HG03045 (cell line): ENCODE measurements at regions not wholly inside any gene's neighbourhood (a gene's known extent, or its start where the extent isn't known, plus 50 kb on each side); places are given as distances from the start of the nearest gene placed in this dataset.

Source experiments
- ATAC-seq: cut with Tn5 transposase; IDR thresholded peaks from one replicate; pipeline ENCODE4 v1.9.1; 2021; ENCODE audit warnings: mild to moderate bottlenecking, moderate library complexity; ENCODE audit not compliant: unreplicated experiment

DNA sequence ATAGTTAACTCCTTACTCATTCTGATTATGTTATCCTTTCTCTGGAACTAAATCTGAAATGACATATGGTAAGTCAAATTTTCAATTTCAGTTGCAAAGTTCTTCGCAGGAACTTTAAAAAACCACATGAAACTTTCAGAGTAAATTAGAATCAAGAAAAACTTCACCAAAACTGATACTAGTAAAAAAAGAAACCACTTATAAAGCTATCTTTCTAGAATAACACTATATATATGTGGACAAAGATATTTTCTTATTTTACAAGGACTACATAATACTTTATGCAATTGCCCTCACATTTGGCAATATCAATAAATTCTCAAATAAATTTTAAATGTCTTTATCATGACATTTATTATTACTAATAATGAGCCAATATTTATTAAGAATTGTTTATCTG lies 1847.1 kb upstream of the NUDT12 start:
- ATAC-seq = no peak

DNA sequence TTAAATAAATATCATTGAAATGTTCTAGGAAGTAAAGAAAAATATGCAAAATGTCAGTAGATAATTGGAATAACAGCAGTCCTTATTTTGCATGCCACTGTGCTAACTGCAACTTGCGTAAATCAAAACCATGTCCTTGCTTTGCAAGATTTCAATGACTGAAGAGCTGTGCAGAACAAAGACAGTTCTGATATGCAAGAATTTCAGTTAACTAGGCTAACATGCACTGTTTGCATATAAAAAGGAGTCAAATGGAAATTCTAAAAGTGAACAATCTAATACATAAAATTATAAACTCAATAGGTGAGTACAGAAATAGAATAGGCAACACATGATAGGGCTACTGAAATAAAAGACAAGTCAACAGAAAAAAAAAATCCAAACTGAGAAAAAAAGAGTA lies 1844.6 kb upstream of the NUDT12 start:
- ATAC-seq = no peak

DNA sequence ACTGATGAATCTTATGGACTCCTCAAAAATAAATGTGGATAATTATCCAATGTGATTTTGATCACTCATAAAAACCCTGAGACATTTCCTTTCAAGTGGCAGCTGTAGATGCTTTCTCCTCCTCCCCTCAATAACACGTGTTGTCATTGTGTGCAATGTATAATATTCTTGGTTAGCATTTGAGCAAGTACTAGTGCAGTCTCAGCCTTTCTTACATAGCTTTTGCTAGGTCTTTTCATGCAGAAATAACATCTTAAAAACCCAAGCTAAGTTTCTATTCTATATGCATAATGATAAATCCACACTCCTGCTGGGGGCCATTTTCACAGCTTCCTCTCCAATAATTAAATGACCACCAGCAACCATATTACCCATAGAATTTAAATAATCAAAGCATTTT lies 1835.2 kb upstream of the NUDT12 start:
- ATAC-seq = no peak

DNA sequence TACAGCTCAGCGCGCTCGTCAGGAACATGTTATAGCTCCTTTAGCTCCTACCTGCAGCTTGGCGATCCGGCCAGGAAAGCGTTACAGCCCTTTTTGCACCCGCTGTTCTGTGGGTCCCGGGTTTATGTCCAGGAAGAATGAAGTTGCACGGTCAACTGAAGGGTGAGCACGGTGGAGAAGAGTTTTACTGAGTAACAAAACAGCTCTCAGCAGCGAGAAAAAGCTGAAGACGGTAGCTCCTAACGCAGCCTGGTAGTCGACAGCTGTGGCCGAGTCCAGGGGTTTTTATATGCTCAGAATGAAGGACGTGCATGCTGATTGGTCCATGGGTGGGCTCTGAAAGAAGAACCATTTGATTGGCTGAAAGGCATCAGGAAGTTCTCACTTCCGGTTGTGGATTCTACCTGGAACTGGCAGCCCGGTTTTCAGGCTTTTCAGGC lies 1830.1 kb upstream of the NUDT12 start:
- no peak for ATAC-seq

DNA sequence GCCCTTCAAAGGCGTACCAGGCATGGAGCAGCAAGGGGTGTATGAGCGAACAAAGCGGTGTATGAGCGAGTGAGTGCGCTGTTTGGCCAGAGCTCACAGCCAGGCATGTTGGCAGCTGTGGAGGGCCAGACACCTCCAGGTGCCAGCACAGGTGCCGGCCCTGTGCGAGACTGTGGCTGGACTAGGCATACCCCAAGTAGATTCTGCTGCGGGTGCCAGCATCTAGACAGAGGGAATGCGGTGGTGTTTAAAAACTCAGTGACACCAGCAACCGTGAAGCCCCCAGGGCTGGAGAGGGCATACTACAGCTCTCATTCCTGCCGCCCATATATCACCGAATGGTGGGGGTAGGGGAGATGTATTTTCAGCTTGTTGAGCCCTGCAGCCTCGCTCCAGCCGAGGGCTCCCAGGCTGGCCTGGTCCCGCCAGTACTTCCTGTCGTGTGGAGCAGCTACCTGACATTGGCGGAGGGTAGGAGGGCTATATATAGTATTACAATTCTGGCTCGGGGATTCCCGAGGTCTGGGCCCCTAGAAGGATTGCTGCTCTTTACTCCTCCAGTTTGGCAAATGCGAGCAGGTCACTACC lies 1829.6 kb upstream of the NUDT12 start:
- no peak for ATAC-seq

DNA sequence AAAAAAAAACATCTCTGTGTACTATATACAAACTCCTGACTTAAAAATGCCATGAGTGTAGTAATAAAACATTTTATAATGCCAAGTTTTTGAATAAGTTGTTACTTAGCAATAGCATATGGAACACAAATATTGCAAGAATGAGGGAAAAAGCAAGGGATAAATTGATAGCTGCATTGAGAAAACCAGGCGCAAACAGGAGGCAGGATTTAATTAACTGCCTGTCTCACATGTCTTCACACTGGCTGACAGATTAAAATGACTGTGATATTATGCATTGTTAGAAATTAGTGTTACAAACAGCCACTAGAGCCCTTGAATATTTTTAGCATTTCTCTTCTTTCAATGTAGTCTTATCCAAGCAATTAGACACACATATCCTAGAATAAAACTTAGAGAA lies 1817.5 kb upstream of the NUDT12 start:
- ATAC-seq = no peak

DNA sequence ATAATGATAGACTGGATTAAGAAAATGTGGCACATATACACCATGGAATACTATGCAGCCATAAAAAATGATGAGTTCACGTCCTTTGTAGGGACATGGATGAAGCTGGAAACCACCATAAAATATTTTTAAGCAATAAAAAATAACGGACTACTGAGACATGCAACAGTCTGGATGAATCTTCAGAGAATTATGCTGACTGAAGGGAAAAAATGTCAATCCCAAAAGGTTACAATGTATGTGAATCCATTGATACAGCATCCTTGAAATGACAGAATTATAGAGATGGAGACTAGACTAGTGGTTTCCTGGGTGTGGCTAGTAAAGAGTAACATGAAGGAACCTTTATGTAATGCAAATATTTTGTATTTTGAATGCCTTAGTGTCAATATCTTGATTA lies 1808.6 kb upstream of the NUDT12 start:
- no peak for ATAC-seq

DNA sequence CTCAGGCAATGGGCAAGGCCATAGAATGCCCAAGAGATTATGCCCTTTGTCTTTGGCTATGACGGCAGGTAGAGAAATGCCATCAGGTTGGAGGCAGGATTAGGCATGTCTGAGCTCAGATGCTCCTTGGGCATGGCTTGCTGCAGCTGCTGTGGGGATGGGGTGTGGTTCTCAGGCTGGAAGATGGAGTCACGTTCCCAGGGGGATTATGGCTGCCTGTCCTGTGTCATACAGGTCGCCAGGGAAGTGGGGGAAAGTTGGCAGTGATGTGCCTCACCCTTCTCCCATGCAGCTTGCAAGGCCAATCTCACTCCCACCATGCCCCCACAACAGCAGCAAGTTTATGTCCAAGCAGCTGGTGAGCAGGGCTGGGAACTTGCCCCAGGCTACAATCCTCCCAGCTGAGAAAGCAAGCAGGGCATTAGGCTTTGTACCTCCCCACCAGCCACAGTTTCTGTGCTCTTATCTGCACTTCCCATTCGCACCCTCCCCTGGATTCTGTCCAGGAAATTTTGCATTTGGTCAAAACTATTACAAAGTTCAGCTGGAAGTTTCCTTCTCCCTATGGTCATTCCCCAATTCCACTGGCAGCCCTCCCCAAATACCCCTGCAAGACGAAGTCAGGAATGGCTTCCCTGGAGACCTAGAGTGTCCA lies 1788.0 kb upstream of the NUDT12 start:
- ATAC-seq = no peak

DNA sequence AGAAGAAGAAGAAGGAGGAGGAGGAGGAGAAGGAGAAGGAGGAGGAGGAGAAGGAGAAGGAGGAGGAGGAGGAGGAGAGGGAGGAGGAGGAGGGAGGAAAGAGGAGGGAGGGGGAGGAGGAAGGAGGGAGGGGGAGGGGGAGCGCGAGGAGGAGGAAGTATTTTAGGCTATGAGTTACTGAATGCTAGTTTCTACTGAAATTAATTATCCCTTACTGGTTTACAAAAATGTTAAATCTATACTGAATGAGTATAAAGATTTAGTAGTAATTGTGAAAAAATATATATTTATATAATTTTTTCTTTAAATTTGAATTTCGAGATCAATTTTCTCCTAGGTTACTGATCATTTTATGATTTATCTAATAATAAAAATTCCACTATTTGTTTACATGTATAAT lies 1769.0 kb upstream of the NUDT12 start:
- no peak for ATAC-seq

DNA sequence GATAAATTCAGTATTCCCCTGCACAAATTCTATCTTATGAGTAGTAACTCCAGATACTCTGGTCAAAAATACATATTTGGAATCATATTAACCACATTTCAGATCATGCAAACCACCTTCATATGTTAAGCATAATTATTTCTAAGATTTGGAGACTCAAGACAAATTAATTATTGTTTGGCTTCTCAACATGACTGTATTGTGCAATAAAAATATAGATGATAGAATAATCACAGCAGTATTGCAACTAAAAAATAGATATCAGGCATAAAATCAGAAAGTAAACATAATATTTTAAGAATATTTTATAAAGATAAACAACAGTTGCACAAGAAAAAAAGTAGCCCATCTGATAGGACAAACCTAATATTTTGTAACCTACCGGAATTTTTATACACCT lies 1767.6 kb upstream of the NUDT12 start:
- no peak for ATAC-seq

DNA sequence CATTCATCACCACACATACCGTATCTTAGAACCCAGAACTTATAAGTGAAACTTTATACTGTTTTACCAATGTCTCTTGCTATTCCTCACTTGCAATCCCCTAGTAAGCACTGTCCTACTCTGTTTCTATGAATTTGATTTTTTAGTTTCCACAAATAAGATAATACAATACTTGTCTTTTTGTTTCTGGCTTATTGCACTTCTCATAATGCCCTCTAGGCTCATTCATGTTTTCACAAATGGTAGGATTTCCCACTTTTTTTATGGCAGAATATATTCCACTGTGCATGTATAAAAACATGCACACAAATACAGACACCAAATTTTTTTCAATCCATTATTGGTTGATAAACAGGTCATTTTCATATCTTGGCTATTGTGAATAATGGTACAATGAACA lies 1742.3 kb upstream of the NUDT12 start:
- ATAC-seq = no peak

DNA sequence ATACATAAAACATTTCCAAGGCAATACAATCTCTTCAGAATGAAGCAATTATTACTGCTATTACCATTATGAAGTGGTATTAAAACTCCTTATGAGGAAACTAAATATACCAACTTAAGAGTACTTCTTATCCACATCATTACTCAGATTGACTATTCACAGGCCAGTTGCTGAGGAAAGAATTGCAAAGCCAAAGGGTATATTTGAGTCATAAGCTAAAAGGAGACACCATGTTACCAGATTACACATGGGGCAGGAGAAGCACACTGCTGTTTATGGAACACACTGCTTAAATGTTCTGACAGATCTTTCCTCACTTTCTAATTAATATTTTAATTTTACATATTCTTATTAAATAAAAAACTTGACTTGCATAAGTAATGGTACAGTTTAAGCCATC lies 1726.4 kb upstream of the NUDT12 start:
- no peak for ATAC-seq

DNA sequence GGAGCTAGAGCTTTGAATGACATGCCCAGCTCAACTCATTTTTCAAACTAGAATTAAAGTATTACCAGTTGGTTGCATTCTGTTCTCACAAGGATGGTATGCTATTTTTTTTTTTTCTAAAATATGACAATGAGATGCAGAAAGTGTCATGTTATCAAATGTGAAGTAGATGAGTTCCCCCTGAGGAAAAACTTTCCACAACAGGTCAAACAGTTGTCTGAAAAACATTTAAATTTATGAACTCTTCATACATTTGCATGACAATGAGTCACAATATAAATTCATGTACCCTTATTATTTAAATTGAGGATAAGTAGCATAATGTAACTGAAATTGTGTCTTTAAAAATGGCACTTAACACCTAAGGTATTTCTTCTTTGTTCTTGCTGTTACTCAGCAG lies 1720.5 kb upstream of the NUDT12 start:
- ATAC-seq = no peak

DNA sequence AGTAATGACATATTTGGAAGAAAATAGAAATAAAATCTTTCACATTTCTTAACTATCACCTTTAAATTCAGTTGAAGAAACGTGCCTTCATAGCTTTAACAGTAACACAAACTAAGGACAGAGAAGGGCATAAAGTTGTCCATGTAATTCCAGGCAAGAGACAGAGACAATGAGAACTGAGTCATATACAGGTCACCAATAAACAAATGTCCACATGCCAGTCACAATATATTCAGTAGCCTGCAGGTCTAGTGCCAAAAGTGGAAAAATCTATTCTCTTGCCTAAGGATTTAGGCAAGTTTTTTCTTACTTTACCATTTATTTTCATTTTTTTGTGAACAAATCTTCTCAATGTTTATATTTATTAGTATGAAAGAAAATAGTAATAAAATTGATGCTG lies 1711.5 kb upstream of the NUDT12 start:
- ATAC-seq = no peak

DNA sequence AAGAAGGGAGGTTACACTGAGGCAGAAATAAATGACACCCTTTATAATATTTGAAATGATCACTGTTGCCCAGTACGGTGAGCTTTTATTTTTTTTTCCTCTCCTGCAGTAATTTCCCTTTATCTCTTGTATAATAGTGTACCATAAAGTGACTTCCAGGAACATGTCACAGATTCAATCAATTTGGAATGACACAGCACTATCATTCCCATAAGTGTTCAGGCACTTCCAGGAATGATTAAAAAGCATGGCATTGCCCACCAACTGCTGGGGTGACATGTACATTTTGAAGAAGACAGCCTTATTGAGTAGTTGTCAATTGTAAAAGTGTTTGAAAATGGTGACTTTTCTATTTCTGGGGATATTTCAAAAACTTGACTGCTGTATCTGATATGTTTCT lies 1700.9 kb upstream of the NUDT12 start:
- ATAC-seq = no peak

DNA sequence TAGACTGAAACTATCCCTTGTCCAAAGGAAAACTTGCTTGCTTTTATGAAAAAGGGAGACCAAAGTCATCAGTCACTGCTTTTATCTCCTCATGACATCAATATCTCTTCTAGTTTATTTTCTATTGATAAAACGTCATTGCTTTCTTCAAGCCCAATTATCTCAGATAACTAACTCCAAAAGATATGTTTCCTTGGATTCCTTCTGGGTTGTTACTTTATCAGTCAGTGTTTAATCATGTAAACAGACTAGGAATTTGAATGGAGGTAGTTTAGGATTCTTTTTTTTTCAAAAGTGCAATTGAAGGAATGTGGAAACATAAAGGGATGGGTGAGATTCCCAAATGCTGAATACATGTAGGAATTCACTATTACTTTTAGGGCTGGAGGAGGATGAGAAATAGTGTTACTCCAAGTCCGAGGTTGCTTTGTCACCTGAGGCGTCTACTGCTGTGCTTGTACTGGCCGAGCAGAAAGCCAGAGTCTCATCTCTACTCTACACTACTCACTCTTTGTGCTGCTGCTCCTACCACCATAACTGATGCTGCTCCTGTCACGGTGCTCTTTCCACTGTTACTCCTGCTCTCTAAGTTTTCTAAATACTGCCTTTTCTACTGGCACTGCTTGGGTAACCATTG lies 1697.1 kb upstream of the NUDT12 start:
- ATAC-seq = no peak

DNA sequence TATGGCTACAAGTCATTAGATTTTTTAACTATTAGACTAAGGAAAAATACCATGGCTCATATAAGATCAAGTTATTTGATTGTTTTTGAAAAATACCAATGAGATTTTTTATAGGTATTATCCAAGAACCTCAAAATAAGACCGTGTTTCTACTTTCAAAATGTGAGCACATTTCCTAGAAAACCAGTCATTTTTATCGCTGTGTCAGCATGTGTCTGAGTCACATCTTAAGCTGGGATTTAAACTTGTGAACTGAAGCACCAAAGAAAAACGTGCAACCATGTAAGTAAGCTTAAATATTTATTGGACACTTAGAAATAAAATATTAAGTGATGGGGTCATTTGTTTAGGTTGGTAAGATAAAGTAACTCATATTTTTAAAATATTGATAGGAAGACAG lies 1676.0 kb upstream of the NUDT12 start:
- ATAC-seq = no peak

DNA sequence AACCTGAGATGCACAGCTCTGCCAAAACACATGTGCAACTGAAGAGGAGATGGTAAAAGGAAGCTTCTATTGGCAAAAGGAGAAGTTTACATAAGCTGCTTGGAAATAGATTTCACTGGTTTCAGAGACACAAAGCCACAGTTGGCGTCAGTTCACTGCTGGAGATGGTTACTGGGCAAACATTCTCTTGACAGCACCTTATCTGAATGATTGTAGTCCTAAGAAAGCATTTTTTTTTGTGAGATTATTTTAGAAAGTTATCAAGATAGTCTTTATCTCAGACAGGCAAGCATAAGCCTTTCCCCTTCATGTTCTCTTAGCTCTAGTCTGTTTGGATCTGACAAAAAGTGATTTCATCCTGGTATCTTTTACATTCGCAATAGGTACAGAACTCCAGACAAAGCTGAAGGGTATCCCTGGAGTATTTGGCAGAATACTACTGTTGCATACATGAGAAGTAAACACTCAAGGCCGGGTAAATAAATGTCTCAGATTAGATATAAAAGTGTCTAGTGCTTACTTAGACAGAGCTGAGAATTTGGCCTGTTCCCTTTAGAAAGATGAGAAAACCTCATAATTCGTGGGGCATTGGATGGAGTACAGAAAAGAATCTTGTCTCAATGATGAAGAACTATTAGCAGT lies 1668.0 kb upstream of the NUDT12 start:
- no peak for ATAC-seq

DNA sequence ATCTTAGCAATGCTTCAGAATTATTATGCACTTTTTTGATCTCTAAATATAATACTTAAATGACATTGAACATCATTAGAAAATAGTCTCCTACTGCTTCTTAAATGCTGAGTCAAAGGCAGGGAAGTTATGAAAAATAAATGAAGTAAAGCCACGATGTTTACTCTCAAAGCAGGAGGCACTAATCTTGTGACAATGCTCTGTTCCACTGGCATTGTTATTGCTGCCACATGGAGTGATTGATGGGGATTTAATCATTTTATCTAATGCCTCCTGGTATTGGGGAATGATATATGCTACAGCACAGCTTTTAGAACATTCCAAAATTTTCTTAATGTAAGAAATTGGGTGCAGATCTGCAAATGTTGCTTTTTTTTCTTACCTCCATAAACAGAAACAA lies 1655.4 kb upstream of the NUDT12 start:
- ATAC-seq = no peak

DNA sequence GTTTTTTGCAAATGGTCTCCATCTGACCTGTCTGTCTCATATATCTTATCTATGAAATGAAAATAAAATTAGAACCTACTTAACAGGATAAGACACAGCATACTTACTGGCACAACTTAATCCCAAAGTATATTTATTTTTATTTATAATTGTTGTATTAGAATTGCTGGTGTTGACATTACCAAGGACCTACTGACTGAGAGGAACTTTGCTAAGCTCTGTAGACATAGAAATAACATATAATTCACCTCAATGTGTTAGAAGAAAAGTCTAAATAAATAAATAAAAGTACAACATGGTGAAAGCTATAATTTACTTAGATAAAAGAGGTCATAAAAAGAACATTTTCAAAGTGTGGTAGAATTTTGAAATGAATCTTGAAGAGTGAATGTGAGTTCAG lies 1650.5 kb upstream of the NUDT12 start:
- no peak for ATAC-seq

DNA sequence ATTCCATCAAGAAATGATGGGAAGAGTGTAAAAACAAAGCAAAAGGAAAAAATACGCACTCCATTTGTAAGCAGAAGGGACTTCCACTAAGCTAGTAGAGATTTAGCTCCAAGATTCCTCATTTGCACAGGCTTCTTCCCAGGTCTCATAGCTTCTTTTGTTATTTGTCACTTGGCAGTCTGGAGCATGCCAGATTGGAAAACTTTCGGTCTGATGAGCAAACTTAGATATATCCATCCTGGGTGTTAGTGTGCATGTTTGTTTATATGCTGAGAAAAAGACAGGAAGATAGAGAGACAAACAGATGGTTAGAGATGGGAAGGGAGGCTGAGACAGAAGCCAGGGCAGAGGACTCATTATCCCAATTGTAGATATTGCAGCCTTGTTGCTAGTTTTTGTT lies 1644.5 kb upstream of the NUDT12 start:
- ATAC-seq = no peak

DNA sequence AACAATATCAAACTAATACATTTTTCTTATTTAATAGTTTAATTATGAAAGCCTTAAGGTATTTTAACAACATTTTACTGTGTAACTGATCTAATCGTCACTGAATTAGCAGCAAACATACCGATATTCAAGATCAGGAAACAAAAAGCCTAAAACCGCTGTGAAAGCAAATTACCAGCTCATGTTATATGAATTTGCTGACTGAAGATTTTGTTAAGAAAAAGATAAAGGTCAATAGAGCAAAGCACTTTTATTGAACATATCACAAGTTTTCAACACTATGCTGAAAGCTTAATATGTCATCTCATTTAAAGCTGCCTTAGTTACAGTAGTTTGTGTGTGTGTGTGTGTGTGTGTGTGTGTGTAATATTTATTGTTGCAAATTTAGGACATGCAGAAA lies 1634.9 kb upstream of the NUDT12 start:
- no peak for ATAC-seq
